Uterus (tissue), 3 donors: ENCODE measurements at regions not wholly inside any gene's neighbourhood (a gene's known extent, or its start where the extent isn't known, plus 50 kb on each side); places are given as distances from the start of the nearest gene placed in this dataset.

ENCODE experiments used
- DNase-seq, 2 donors: peaks; one replicate each; pipeline ENCODE4 v3.0.0-alpha.2; 2019 to 2020
- H3K27ac ChIP-seq, 2 donors: fragments of 200-600 bp; sonication (generic); 1 replicate in 1 of 2; 2 replicates in 1 of 2; pipeline ENCODE4 v1.5.1; 2016 to 2018
- H3K27me3 ChIP-seq, 2 donors: fragments of 200-600 bp; sonication (generic); one replicate each; pipeline ENCODE4 v1.5.1; 2018 to 2019; ENCODE audit warnings: control low read depth in 1 of 2
- H3K36me3 ChIP-seq, 2 donors: fragments of 200-600 bp; sonication (generic); one replicate each; pipeline ENCODE4 v1.5.1; 2019; ENCODE audit warnings: control low read depth in 1 of 2
- H3K4me1 ChIP-seq, 2 donors: fragments of 200-600 bp; sonication (generic); one replicate each; pipeline ENCODE4 v1.5.1; 2018 to 2019; ENCODE audit warnings: control low read depth in 1 of 2
- H3K4me3 ChIP-seq, 2 donors: fragments of 200-600 bp; sonication (generic); 1 replicate in 1 of 2; 2 replicates in 1 of 2; pipeline ENCODE4 v1.5.1; 2018 to 2019; ENCODE audit warnings: mild to moderate bottlenecking in 1 of 2
- H3K9me3 ChIP-seq, 2 donors: fragments of 200-600 bp; sonication (generic); one replicate each; pipeline ENCODE4 v1.5.1; 2019; ENCODE audit warnings: control low read depth in 1 of 2
- CTCF ChIP-seq, 4 experiments: fragments of 200-600 bp in 2 of 4; fragments of 450-650 bp in 2 of 4; sonication (generic) in 2 of 4; IDR thresholded peaks; one replicate each; pipeline ENCODE4 v1.5.1; 2016 to 2019; ENCODE audit warnings: antibody characterized with exemption in 4 of 4, mild to moderate bottlenecking in 2 of 4, moderate library complexity in 1 of 4
- POLR2A ChIP-seq, 2 donors: fragments of 450-650 bp; IDR thresholded peaks; one replicate each; pipeline ENCODE4 v1.6.1; 2016; ENCODE audit warnings: antibody characterized with exemption in 2 of 2, mild to moderate bottlenecking in 1 of 2, moderate library complexity in 1 of 2
- intact Hi-C: fragments of 100-400 bp; cut with DNase I; formaldehyde crosslinking; loops from one replicate; pipeline ENCODE4 v1.15.1; 2023; ENCODE audit warnings: low total_unique reads
- donor health status: DM: yes; HTN: yes; CAD: no.

GRCh38 chr11:122463530-122463929 is 192.0 kb upstream of the UBASH3B start:
- no peak overlapping the region for H3K27ac ChIP-seq
- no peak for TF ChIP-seq CTCF (IDR thresholded peaks at IDR 0.05)
- TF ChIP-seq POLR2A (IDR thresholded peaks at IDR 0.05) = no peak
- H3K4me3 ChIP-seq = no peak overlapping the region

GRCh38 chr11:122459064-122459463 is 196.5 kb upstream of the UBASH3B start:
- Histone ChIP-seq H3K4me1 (no peaks in the 10 kb centered on the region), H3K27ac (no peak overlapping the region), H3K36me3 (no peaks in the 10 kb centered on the region), H3K9me3 (peaks cover 0 to 8% of the 10 kb centered on the region in 2 donors), H3K4me3 (no peak overlapping the region), H3K27me3 (no peaks in the 10 kb centered on the region)
- no peak for DNase-seq
- no peak for TF ChIP-seq CTCF (IDR thresholded peaks at IDR 0.05)
- no peak for TF ChIP-seq POLR2A (IDR thresholded peaks at IDR 0.05)
- intact Hi-C loops = no loop called here

More at GRCh38 chr11:122463530-122463929, 192.0 kb upstream of the UBASH3B start:
- no peak for DNase-seq
- peaks cover 0 to 3% of the 10 kb centered on the region in 2 donors for H3K9me3 ChIP-seq
- intact Hi-C loops = no loop called here
- H3K4me1 ChIP-seq = no peaks in the 10 kb centered on the region
- H3K36me3 ChIP-seq = no peaks in the 10 kb centered on the region
- no peaks in the 10 kb centered on the region for H3K27me3 ChIP-seq

- peaks cover 0 to 6% of the 10 kb centered on the region in 2 donors for H3K9me3 ChIP-seq
- TF ChIP-seq CTCF (IDR thresholded peaks at IDR 0.05) (no peak), POLR2A (IDR thresholded peaks at IDR 0.05) (no peak)
- no peak for DNase-seq
- H3K4me1 ChIP-seq = no peaks in the 10 kb centered on the region
- H3K36me3 ChIP-seq = no peaks in the 10 kb centered on the region
- no peak overlapping the region for H3K4me3 ChIP-seq
- no peaks in the 10 kb centered on the region for H3K27me3 ChIP-seq
- H3K27ac ChIP-seq = no peak overlapping the region
- intact Hi-C loops = no loop called here
These were observed 201.9 kb upstream of the UBASH3B start for GRCh38 chr11:122453586-122453985.

GRCh38 chr11:122451911-122452310 is 203.6 kb upstream of the UBASH3B start:
- no peaks in the 10 kb centered on the region for H3K36me3 ChIP-seq
- no peak for TF ChIP-seq CTCF (IDR thresholded peaks at IDR 0.05)
- no peak for TF ChIP-seq POLR2A (IDR thresholded peaks at IDR 0.05)
- no peaks in the 10 kb centered on the region for H3K27me3 ChIP-seq
- no peak overlapping the region for H3K4me3 ChIP-seq
- no peaks in the 10 kb centered on the region for H3K9me3 ChIP-seq
- no peak overlapping the region for H3K27ac ChIP-seq
- no peaks in the 10 kb centered on the region for H3K4me1 ChIP-seq
- no peak for DNase-seq
- intact Hi-C loops = no loop called here

- Histone ChIP-seq H3K27me3 (no peaks in the 10 kb centered on the region), H3K27ac (peak overlapping the region; percentile 24 to 60), H3K4me3 (peak overlapping the region; percentile 42 to 54), H3K36me3 (no peaks in the 10 kb centered on the region), H3K4me1 (no peaks in the 10 kb centered on the region), H3K9me3 (no peaks in the 10 kb centered on the region)
- intact Hi-C loops = no loop called here
- TF ChIP-seq POLR2A (IDR thresholded peaks at IDR 0.05) (no peak), CTCF (IDR thresholded peaks at IDR 0.05) (no peak)
- DNase-seq = no peak
These were observed 213.9 kb upstream of the UBASH3B start for GRCh38 chr11:122441666-122442035.
